A673 (cell line): ENCODE measurements at regions not wholly inside any gene's neighbourhood (a gene's known extent, or its start where the extent isn't known, plus 50 kb on each side); places are given as distances from the start of the nearest gene placed in this dataset.

Experiments
- CTCF ChIP-seq: fragments of 300-800, 200-600 bp; sonication (generic); conservative IDR thresholded peaks from 2 replicates; pipeline ENCODE4 v1.5.1; 2017; ENCODE audit warnings: low read depth, mild to moderate bottlenecking, antibody characterized with exemption, low read length, moderate library complexity, mixed read lengths
- EZH2 ChIP-seq: fragments of 200-600 bp; sonication (generic); IDR thresholded peaks from 2 replicates; pipeline ENCODE4 v1.6.1; 2017; ENCODE audit warnings: borderline replicate concordance, low read depth, mild to moderate bottlenecking, mixed read lengths, antibody characterized with exemption, low read length; ENCODE audit not compliant: poor library complexity, severe bottlenecking

- TF ChIP-seq CTCF (no peak), EZH2 (no peak)
Measured at GRCh38 chr5:130939059-130939458, 226.0 kb downstream of the HINT1 start.
